Peyer's patch (tissue), 4 donors: ENCODE measurements at regions not wholly inside any gene's neighbourhood (a gene's known extent, or its start where the extent isn't known, plus 50 kb on each side); places are given as distances from the start of the nearest gene placed in this dataset.

ENCODE experiments used
- CTCF ChIP-seq, 6 experiments: fragments of 450-650 bp in 4 of 6; fragments of 200-600 bp in 2 of 6; sonication (generic) in 1 of 6; IDR thresholded peaks; one replicate each; pipeline ENCODE4 v1.5.1; 2017 to 2019; ENCODE audit warnings: antibody characterized with exemption in 6 of 6, mild to moderate bottlenecking in 3 of 6, moderate library complexity in 1 of 6
- POLR2A ChIP-seq, 2 donors: fragments of 450-650 bp; IDR thresholded peaks; one replicate each; pipeline ENCODE4 v1.5.1; 2017; ENCODE audit warnings: antibody characterized with exemption in 2 of 2, mild to moderate bottlenecking in 2 of 2, moderate library complexity in 2 of 2

GRCh38 chr22:44442186-44442815 lies 55.7 kb downstream of the RTL6 start:
- no peak for TF ChIP-seq CTCF (IDR thresholded peaks at IDR 0.05)
- no peak for TF ChIP-seq POLR2A (IDR thresholded peaks at IDR 0.05)
